HepG2 (cell line): ENCODE measurements at regions not wholly inside any gene's neighbourhood (a gene's known extent, or its start where the extent isn't known, plus 50 kb on each side); places are given as distances from the start of the nearest gene placed in this dataset.

Experiments
- ATAC-seq: fragments of 200-7000 bp; cut with Tn5 transposase; 3 replicates; pipeline ENCODE4 v1.9.1; 2020; ENCODE audit warnings: mild to moderate bottlenecking, moderate library complexity
- BruUV-seq: library from RNA; stranded (reverse); fragments of 400-500 nt; replicated peaks from 2 replicates; lab custom pipeline; 2021; lab: Mats Ljungman, UMichigan
- CTCF ChIA-PET: fragments of 300-600 bp; formaldehyde crosslinking; extraction: SDS; loops from one replicate; lab custom pipeline; 2021; ENCODE audit warnings: low total read pairs, inconsistent platforms, low intra/inter-chr PET ratio; lab: Yijun Ruan, JAX
- POLR2A ChIA-PET: fragments of 350-600 bp; sonication (Branson Sonifier 250); formaldehyde crosslinking; loops from one replicate; lab custom pipeline; 2020; ENCODE audit warnings: antibody characterized with exemption, inconsistent platforms; lab: Yijun Ruan, JAX
- DNase-seq: peaks from one replicate; pipeline ENCODE4 v3.0.0-alpha.2; 2015; ENCODE audit warnings: low spot score
- FAIRE-seq: peaks from 3 replicates; lab custom pipeline; 2011; peaks lifted over from hg19 to GRCh38; lab: Jason Lieb, UNC
- H2AFZ ChIP-seq: one replicate; pipeline ENCODE4 v1.6.1; 2011; ENCODE audit warnings: low read length, inconsistent platforms
- H3K27ac ChIP-seq: fragments of 300-600 bp; 3 replicates; pipeline ENCODE4 v1.8.0; 2011; ENCODE audit warnings: mixed run types, mild to moderate bottlenecking, mixed read lengths, low read length, inconsistent platforms; ENCODE audit not compliant: insufficient read depth; ENCODE audit errors: extremely low read length
- H3K27me3 ChIP-seq, 2 experiments: fragments of 200-600 bp in 1 of 2; 2 replicates in 1 of 2; 3 replicates in 1 of 2; pipeline versions ENCODE4 v1.6.0 to v1.8.0; 2011; ENCODE audit warnings: low read length in 2 of 2, mild to moderate bottlenecking in 2 of 2, moderate library complexity in 2 of 2, inconsistent platforms in 1 of 2; ENCODE audit not compliant: insufficient read depth in 2 of 2, control insufficient read depth in 1 of 2
- H3K36me3 ChIP-seq, 2 experiments: fragments of 200-600 bp in 1 of 2; replicated peaks in 1 of 2; 2 replicates in 1 of 2; 3 replicates in 1 of 2; pipeline versions ENCODE4 v1.5.1 to v1.8.0; 2011; ENCODE audit warnings: low read length in 2 of 2, inconsistent platforms in 1 of 2; ENCODE audit not compliant: insufficient read depth in 2 of 2, control insufficient read depth in 1 of 2
- H3K4me1 ChIP-seq: 2 replicates; pipeline ENCODE4 v1.5.1; 2012; ENCODE audit warnings: low read length, inconsistent platforms; ENCODE audit not compliant: insufficient read depth
- H3K4me2 ChIP-seq: 2 replicates; pipeline ENCODE4 v1.6.0; 2011; ENCODE audit warnings: low read depth, low read length, inconsistent platforms
- H3K4me3 ChIP-seq, 3 experiments: fragments of 200-600 bp in 1 of 3; sonication (generic), shearing (Covaris generic) in 1 of 3; replicated peaks in 1 of 3; 2 replicates each; pipeline ENCODE4 v1.5.1; 2011 to 2016; ENCODE audit warnings: low read length in 3 of 3, inconsistent platforms in 2 of 3, low read depth in 2 of 3, mild to moderate bottlenecking in 2 of 3, control low read depth in 1 of 3, mixed read lengths in 1 of 3; ENCODE audit not compliant: insufficient read depth in 1 of 3
- H3K79me2 ChIP-seq: one replicate; pipeline ENCODE4 v1.6.1; 2011; ENCODE audit warnings: low read length, inconsistent platforms; ENCODE audit not compliant: insufficient read depth
- H3K9ac ChIP-seq: 2 replicates; pipeline ENCODE4 v1.6.0; 2011; ENCODE audit warnings: mild to moderate bottlenecking, low read depth, low read length, inconsistent platforms; ENCODE audit not compliant: insufficient read depth
- H3K9me3 ChIP-seq: 2 replicates; pipeline ENCODE4 v1.5.1; 2012; ENCODE audit warnings: mild to moderate bottlenecking, low read length
- H4K20me1 ChIP-seq: 2 replicates; pipeline ENCODE4 v1.6.0; 2011; ENCODE audit warnings: inconsistent platforms, mild to moderate bottlenecking, low read length, moderate library complexity; ENCODE audit not compliant: insufficient read depth
- AHDC1 ChIP-seq: sonication (generic); formaldehyde crosslinking; IDR thresholded peaks from 2 replicates; pipeline ENCODE4 v1.5.1; 2020; ENCODE audit warnings: mild to moderate bottlenecking, missing genetic modification reagents, borderline replicate concordance
- CERS6 ChIP-seq: sonication (generic); formaldehyde crosslinking; IDR thresholded peaks from 2 replicates; pipeline ENCODE4 v1.5.0; 2020; ENCODE audit warnings: missing genetic modification reagents
- HNF4G ChIP-seq, 2 experiments: sonication (generic) in 1 of 2; formaldehyde crosslinking in 1 of 2; IDR thresholded peaks; 2 replicates each; pipeline versions ENCODE4 v1.4.0 to v1.6.1; 2011 to 2020; ENCODE audit warnings: borderline replicate concordance in 2 of 2, low read depth in 2 of 2, mild to moderate bottlenecking in 2 of 2, low read length in 1 of 2, missing genetic modification reagents in 1 of 2, moderate library complexity in 1 of 2
- NFKB2 ChIP-seq: sonication (generic); formaldehyde crosslinking; IDR thresholded peaks from 2 replicates; pipeline ENCODE4 v1.4.0; 2020; ENCODE audit warnings: missing genetic modification reagents, borderline replicate concordance
- PITX1 ChIP-seq: sonication (generic); formaldehyde crosslinking; IDR thresholded peaks from 2 replicates; pipeline ENCODE4 v1.5.1; 2020; ENCODE audit warnings: mild to moderate bottlenecking, missing genetic modification reagents
- POGK ChIP-seq: sonication (generic); formaldehyde crosslinking; conservative IDR thresholded peaks from 2 replicates; pipeline ENCODE4 v1.8.0; 2022; ENCODE audit warnings: mild to moderate bottlenecking, moderate library complexity, missing genetic modification reagents
- SALL1 ChIP-seq: sonication (generic); formaldehyde crosslinking; IDR thresholded peaks from 2 replicates; pipeline ENCODE4 v1.8.0; 2022; ENCODE audit warnings: mild to moderate bottlenecking, missing genetic modification reagents
- STAG1 ChIP-seq: sonication (generic); formaldehyde crosslinking; IDR thresholded peaks from 2 replicates; pipeline ENCODE4 v1.4.0; 2020; ENCODE audit warnings: missing genetic modification reagents
- TAF1 ChIP-seq: sonication (generic); formaldehyde crosslinking; IDR thresholded peaks from 2 replicates; pipeline ENCODE4 v1.4.0; 2020; ENCODE audit warnings: missing genetic modification reagents
- TBX2 ChIP-seq: sonication (generic); formaldehyde crosslinking; IDR thresholded peaks from 2 replicates; pipeline ENCODE4 v1.5.0; 2020; ENCODE audit warnings: missing genetic modification reagents, mild to moderate bottlenecking, borderline replicate concordance
- ZMYM4 ChIP-seq: sonication (generic); formaldehyde crosslinking; IDR thresholded peaks from 2 replicates; pipeline ENCODE4 v1.8.1; 2023; ENCODE audit warnings: mild to moderate bottlenecking, missing genetic modification reagents
- ZNF501 ChIP-seq: sonication (generic); formaldehyde crosslinking; IDR thresholded peaks from 2 replicates; pipeline ENCODE4 v1.5.1; 2020; ENCODE audit warnings: mild to moderate bottlenecking, moderate library complexity, missing genetic modification reagents
- ZNF740 ChIP-seq: sonication (generic); formaldehyde crosslinking; IDR thresholded peaks from 2 replicates; pipeline ENCODE4 v1.4.0; 2020; ENCODE audit warnings: missing genetic modification reagents
- ZNF780A ChIP-seq: sonication (generic); formaldehyde crosslinking; IDR thresholded peaks from 2 replicates; pipeline ENCODE4 v1.8.0; 2022; ENCODE audit warnings: mild to moderate bottlenecking, missing genetic modification reagents, moderate library complexity
- WGBS: methylation state at CpG from one replicate; pipeline ENCODE4 v1.1.6; 2017; ENCODE audit warnings: low lambda C conversion rate; 5-methylcytosine and 5-hydroxymethylcytosine counted together
- in situ Hi-C: cut with HindIII; loops from 2 replicates; pipeline ENCODE4 v1.10.0; 2017; ENCODE audit warnings: low pct_unique_long_range_greater_than_20kb; ENCODE audit not compliant: extremely low pct_ligation_motif_present
- intact Hi-C: fragments of 100-400 bp; cut with micrococcal nuclease; formaldehyde crosslinking; loops from one replicate; pipeline ENCODE4 v1.10.0; 2022; ENCODE audit not compliant: unreplicated experiment

- H3K9ac ChIP-seq: peak overlapping the region; percentile 28; the same call in 1 of the 2 replicates
- ChIA-PET CTCF (interaction anchor here (1.3 kb wide), 1 partner anchor 182 kb away, joined by 6 read pairs; no protein-coding TSS in a partner anchor), POLR2A (interaction anchor here (1.5 kb wide), 1 partner anchor 60 kb away, joined by 3 read pairs; no protein-coding TSS in a partner anchor)
- H3K79me2 ChIP-seq: no peaks in the 10 kb centered on the region
- FAIRE-seq: no peak
- no peak overlapping the region for H3K27ac ChIP-seq
- no peaks in the 10 kb centered on the region for H3K9me3 ChIP-seq
- no peaks in the 10 kb centered on the region for H4K20me1 ChIP-seq
- DNase-seq: no peak
- peak overlapping the region; percentile 81 for H3K4me2 ChIP-seq
- no peaks in the 10 kb centered on the region for H3K27me3 ChIP-seq
- peak overlapping the region; percentile 46 for H2AFZ ChIP-seq
- no TSS peak for BruUV-seq
- peaks cover 15% of the 10 kb centered on the region for H3K4me1 ChIP-seq
- intact Hi-C loops (loop anchor here (5.0 kb wide), 1 partner anchor 227 kb away; no protein-coding TSS in a partner anchor), in situ Hi-C loops (no loop called here)
- WGBS: 16% methylated on average over 5 of the region's 6 CpGs
- ATAC-seq: peak; percentile 80
- H3K4me3 ChIP-seq: peak overlapping the region in 2 of 3 experiments; percentile 8 to 58; a peak in 4 of 6 replicates
- no peaks in the 10 kb centered on the region for H3K36me3 ChIP-seq
- TF ChIP-seq NFKB2 (CRISPR knock-in tag): no peak
- TF ChIP-seq PITX1 (CRISPR knock-in tag): 0 out of 2 replicates have a peak, but pooled peaks have one; percentile 47
- peak; percentile 85 for TF ChIP-seq ZMYM4 (CRISPR knock-in tag)
- no peak for TF ChIP-seq TAF1 (CRISPR knock-in tag)
- peak; percentile 50 for TF ChIP-seq STAG1 (CRISPR knock-in tag)
- peak; percentile 14; the same call in 1 of the 2 replicates for TF ChIP-seq SALL1 (CRISPR knock-in tag)
- peak; percentile 21; the same call in 1 of the 2 replicates for TF ChIP-seq AHDC1 (CRISPR knock-in tag)
- no peak for TF ChIP-seq ZNF740 (CRISPR knock-in tag)
- 0 out of 2 replicates have a peak, but pooled peaks have one; percentile 58 for TF ChIP-seq POGK (CRISPR knock-in tag)
- no peak for TF ChIP-seq CERS6
- no peak for TF ChIP-seq ZNF780A (CRISPR knock-in tag)
- TF ChIP-seq HNF4G (IDR thresholded peaks at IDR 0.05; ENCODE audit: borderline replicate concordance, low read depth, low read length): no peak
- TF ChIP-seq HNF4G (CRISPR knock-in tag; IDR thresholded peaks at IDR 0.05; ENCODE audit: borderline replicate concordance, low read depth): no peak
- TF ChIP-seq ZNF501 (CRISPR knock-in tag): peak; percentile 64
- 0 out of 2 replicates have a peak, but pooled peaks have one; percentile 25 for TF ChIP-seq TBX2
Observed at GRCh38 chr12:93214523-93215289, 163.0 kb upstream of the NUDT4 start.
